CD1c-positive myeloid dendritic cell (primary cell): ENCODE measurements at regions not wholly inside any gene's neighbourhood (a gene's known extent, or its start where the extent isn't known, plus 50 kb on each side); places are given as distances from the start of the nearest gene placed in this dataset.
"Not testable (repeated sequence)": the region's sequence is repeated elsewhere in the genome, so short reads cannot be mapped to it uniquely, and the experiment has no call there.

Experiments used
- DNase-seq: peaks from one replicate; pipeline ENCODE4 v3.0.0-alpha.2; 2016; ENCODE audit errors: extremely low spot score

- DNase-seq, result no peak
These were observed 254.4 kb upstream of the EXOC2 start for GRCh38 chr6:947235-947934.

- no peak for DNase-seq
These were observed 253.6 kb upstream of the EXOC2 start for GRCh38 chr6:946546-946945.

- no peak for DNase-seq
These were observed 246.8 kb upstream of the EXOC2 start for GRCh38 chr6:939526-940252.

GRCh38 chr6:938916-939315 is 246.0 kb upstream of the EXOC2 start:
- DNase-seq, result no peak

GRCh38 chr6:938271-938905 is 245.4 kb upstream of the EXOC2 start:
- DNase-seq, result no peak

GRCh38 chr6:935582-935981 is 242.6 kb upstream of the EXOC2 start:
- DNase-seq, result no peak

GRCh38 chr6:934686-935085 is 241.7 kb upstream of the EXOC2 start:
- no peak for DNase-seq

- not testable (repeated sequence) for DNase-seq
These were observed 239.0 kb upstream of the EXOC2 start for GRCh38 chr6:931919-932318.

- DNase-seq, result no peak
These were observed 234.2 kb upstream of the EXOC2 start for GRCh38 chr6:927157-927556.

GRCh38 chr6:925656-926213 is 232.8 kb upstream of the EXOC2 start:
- no peak for DNase-seq

GRCh38 chr6:924661-925060 is 231.7 kb upstream of the EXOC2 start:
- DNase-seq, result no peak

GRCh38 chr6:921400-921799 is 228.5 kb upstream of the EXOC2 start:
- DNase-seq, result no peak

GRCh38 chr6:920512-920911 is 227.6 kb upstream of the EXOC2 start:
- no peak for DNase-seq

- no peak for DNase-seq
These were observed 226.6 kb upstream of the EXOC2 start for GRCh38 chr6:919500-919899.

GRCh38 chr6:917939-918338 is 225.0 kb upstream of the EXOC2 start:
- DNase-seq, result no peak

GRCh38 chr6:917296-917695 is 224.4 kb upstream of the EXOC2 start:
- DNase-seq, result no peak

GRCh38 chr6:916131-916530 is 223.2 kb upstream of the EXOC2 start:
- DNase-seq, result no peak

- no peak for DNase-seq
These were observed 220.2 kb upstream of the EXOC2 start for GRCh38 chr6:912871-913835.

GRCh38 chr6:907928-908327 is 215.0 kb upstream of the EXOC2 start:
- DNase-seq, result no peak

- DNase-seq, result no peak
These were observed 214.0 kb upstream of the EXOC2 start for GRCh38 chr6:906920-907319.

GRCh38 chr6:905556-905955 is 212.6 kb upstream of the EXOC2 start:
- DNase-seq, result no peak

- no peak for DNase-seq
These were observed 212.1 kb upstream of the EXOC2 start for GRCh38 chr6:904994-905393.
